ENCODE measurements at regions not wholly inside any gene's neighbourhood (a gene's known extent, or its start where the extent isn't known, plus 50 kb on each side); places are given as distances from the start of the nearest gene placed in this dataset.

DNA sequence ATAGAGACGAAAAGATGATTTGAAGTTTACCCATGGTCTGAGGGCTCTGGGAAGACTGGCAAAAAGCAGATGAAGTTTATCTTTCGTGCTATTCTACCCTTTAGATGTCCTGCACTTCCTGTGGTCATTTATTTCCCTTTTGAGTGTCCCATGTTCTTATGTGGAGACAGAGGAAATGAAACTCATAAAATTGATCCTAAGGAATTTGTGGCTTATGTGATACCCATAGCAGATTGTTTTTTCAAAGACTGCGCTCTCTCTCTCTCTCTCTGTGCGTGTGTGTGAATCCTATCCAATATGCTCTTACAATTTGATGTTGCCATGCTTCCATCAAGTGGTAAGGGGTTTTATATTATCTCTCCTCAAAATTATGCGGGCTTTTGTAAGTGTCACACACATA, 607.5 kb upstream of the DPPA4 start (continued):
- no peak for TF ChIP-seq KAT7 (CRISPR knock-in tag; IDR thresholded peaks at IDR 0.05; ENCODE audit: borderline replicate concordance)
- TF ChIP-seq, protein P1, sequence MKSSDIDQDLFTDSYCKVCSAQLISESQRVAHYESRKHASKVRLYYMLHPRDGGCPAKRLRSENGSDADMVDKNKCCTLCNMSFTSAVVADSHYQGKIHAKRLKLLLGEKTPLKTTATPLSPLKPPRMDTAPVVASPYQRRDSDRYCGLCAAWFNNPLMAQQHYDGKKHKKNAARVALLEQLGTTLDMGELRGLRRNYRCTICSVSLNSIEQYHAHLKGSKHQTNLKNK (CRISPR knock-in tag; IDR thresholded peaks at IDR 0.05) = no peak
- TF ChIP-seq, protein P2, sequence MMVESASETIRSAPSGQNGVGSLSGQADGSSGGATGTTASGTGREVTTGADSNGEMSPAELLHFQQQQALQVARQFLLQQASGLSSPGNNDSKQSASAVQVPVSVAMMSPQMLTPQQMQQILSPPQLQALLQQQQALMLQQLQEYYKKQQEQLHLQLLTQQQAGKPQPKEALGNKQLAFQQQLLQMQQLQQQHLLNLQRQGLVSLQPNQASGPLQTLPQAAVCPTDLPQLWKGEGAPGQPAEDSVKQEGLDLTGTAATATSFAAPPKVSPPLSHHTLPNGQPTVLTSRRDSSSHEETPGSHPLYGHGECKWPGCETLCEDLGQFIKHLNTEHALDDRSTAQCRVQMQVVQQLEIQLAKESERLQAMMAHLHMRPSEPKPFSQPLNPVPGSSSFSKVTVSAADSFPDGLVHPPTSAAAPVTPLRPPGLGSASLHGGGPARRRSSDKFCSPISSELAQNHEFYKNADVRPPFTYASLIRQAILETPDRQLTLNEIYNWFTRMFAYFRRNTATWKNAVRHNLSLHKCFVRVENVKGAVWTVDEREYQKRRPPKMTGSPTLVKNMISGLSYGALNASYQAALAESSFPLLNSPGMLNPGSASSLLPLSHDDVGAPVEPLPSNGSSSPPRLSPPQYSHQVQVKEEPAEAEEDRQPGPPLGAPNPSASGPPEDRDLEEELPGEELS (CRISPR knock-in tag; IDR thresholded peaks at IDR 0.05) = no peak

DNA sequence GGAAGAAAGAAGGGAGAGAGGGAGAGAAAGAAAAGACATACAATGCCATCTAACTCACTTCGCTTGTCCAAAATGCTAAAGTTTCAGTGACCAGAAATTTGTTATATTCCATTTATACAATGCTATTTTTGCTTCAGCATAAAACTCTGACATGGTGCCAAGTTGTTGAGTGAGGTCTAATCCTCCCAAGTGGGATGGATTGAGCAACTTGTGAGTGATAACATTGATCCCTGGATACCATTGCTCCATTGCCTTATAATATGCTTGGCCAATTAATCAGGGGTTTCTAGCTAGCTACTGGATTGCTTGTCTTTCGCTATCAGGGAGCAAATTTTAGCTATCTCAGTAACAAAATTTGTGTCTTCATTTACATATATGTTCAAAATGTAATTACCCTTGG, 615.6 kb upstream of the DPPA4 start:
- CTCF ChIA-PET = no interaction called here
- Mint-ChIP-seq H3K36me3 (no peaks in the 10 kb centered on the region), H3K27ac (no peak overlapping the region), H3K9me3 (0 out of 2 replicates have a peak, but pooled peaks cover 5% of the 10 kb centered on the region), H3K27me3 (ENCODE audit: low read depth) (no peaks in the 10 kb centered on the region), H3K4me1 (no peaks in the 10 kb centered on the region), H3K4me3 (no peak overlapping the region)
- no peak for DNase-seq (ENCODE audit: low spot score)
- POLR2A ChIA-PET = no interaction called here
- no peak for ATAC-seq
- TF ChIP-seq, protein P3, sequence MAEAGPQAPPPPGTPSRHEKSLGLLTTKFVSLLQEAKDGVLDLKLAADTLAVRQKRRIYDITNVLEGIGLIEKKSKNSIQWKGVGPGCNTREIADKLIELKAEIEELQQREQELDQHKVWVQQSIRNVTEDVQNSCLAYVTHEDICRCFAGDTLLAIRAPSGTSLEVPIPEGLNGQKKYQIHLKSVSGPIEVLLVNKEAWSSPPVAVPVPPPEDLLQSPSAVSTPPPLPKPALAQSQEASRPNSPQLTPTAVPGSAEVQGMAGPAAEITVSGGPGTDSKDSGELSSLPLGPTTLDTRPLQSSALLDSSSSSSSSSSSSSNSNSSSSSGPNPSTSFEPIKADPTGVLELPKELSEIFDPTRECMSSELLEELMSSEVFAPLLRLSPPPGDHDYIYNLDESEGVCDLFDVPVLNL (CRISPR knock-in tag; IDR thresholded peaks at IDR 0.05; ENCODE audit: borderline replicate concordance, low read depth) = no peak
- TF ChIP-seq PRRX2 (CRISPR knock-in tag; IDR thresholded peaks at IDR 0.05) (no peak), NR2C2 (CRISPR knock-in tag; IDR thresholded peaks at IDR 0.05) (no peak), CREM (CRISPR knock-in tag; IDR thresholded peaks at IDR 0.05) (no peak), ZNF671 (CRISPR knock-in tag; IDR thresholded peaks at IDR 0.05) (no peak), MYBL2 (CRISPR knock-in tag; IDR thresholded peaks at IDR 0.05) (no peak), NFATC4 (CRISPR knock-in tag; IDR thresholded peaks at IDR 0.05) (no peak), ESRRA (CRISPR knock-in tag; IDR thresholded peaks at IDR 0.05; ENCODE audit: borderline replicate concordance) (no peak)
- TF ChIP-seq, protein P4, sequence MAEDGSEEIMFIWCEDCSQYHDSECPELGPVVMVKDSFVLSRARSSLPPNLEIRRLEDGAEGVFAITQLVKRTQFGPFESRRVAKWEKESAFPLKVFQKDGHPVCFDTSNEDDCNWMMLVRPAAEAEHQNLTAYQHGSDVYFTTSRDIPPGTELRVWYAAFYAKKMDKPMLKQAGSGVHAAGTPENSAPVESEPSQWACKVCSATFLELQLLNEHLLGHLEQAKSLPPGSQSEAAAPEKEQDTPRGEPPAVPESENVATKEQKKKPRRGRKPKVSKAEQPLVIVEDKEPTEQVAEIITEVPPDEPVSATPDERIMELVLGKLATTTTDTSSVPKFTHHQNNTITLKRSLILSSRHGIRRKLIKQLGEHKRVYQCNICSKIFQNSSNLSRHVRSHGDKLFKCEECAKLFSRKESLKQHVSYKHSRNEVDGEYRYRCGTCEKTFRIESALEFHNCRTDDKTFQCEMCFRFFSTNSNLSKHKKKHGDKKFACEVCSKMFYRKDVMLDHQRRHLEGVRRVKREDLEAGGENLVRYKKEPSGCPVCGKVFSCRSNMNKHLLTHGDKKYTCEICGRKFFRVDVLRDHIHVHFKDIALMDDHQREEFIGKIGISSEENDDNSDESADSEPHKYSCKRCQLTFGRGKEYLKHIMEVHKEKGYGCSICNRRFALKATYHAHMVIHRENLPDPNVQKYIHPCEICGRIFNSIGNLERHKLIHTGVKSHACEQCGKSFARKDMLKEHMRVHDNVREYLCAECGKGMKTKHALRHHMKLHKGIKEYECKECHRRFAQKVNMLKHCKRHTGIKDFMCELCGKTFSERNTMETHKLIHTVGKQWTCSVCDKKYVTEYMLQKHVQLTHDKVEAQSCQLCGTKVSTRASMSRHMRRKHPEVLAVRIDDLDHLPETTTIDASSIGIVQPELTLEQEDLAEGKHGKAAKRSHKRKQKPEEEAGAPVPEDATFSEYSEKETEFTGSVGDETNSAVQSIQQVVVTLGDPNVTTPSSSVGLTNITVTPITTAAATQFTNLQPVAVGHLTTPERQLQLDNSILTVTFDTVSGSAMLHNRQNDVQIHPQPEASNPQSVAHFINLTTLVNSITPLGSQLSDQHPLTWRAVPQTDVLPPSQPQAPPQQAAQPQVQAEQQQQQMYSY (CRISPR knock-in tag; IDR thresholded peaks at IDR 0.05) = no peak

DNA sequence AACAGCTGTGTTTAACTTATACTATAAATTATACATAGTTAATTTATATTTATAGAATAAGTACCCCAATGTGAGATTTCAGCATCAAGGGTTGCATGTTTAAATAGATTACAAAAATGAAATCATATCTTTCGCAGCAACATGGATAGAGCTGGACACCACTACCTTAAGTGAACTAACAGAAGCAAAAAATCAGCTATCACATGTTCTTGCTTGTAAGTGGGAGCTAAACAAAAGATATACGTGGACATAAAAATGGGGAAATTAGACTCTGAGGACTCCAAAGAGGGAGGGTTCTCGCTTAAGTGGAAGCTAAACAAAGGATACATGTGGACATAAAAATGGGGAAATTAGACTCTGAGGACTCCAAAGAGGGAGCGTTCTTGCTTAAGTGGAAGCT, 626.5 kb upstream of the DPPA4 start:
- no peaks in the 10 kb centered on the region for H3K9me3 Mint-ChIP-seq
- CTCF ChIA-PET = no interaction called here

DNA sequence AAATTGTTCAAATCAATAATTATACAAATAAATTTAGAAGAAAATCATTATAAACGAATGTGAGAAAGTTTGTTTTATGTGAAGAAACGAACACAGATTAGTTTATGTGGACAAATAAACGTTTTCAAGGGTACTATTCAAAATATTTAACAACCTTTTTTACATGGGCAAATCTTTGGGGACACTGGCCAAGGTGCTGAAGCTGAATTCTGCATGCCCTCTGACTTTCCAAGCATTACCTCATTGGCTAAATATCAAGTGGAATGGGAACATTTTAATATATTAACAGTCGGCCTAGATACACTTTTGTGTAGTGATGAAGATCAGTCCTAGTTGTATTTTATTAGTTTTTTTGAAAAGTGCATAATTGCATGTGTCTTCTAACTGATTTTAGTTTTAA, 636.4 kb upstream of the DPPA4 start:
- TF ChIP-seq, protein P1 (CRISPR knock-in tag; IDR thresholded peaks at IDR 0.05) = no peak
- TF ChIP-seq ESRRA (CRISPR knock-in tag; IDR thresholded peaks at IDR 0.05; ENCODE audit: borderline replicate concordance) (no peak), ZBTB21 (CRISPR knock-in tag; IDR thresholded peaks at IDR 0.05; ENCODE audit: borderline replicate concordance) (no peak)
- H3K9me3 Mint-ChIP-seq = peaks cover 13% of the 10 kb centered on the region
- ATAC-seq (no peak), DNase-seq (ENCODE audit: low spot score) (no peak)
- H3K4me1 Mint-ChIP-seq = peaks cover 10% of the 10 kb centered on the region
- no peaks in the 10 kb centered on the region for H3K27me3 Mint-ChIP-seq (ENCODE audit: low read depth)
- ChIA-PET CTCF (no interaction called here), POLR2A (no interaction called here)
- no peak overlapping the region for H3K4me3 Mint-ChIP-seq
- no peak overlapping the region for H3K27ac Mint-ChIP-seq
- peaks cover 12% of the 10 kb centered on the region for H3K36me3 Mint-ChIP-seq

More for the DNA sequence above, 626.5 kb upstream of the DPPA4 start:
- no peak overlapping the region for H3K27ac Mint-ChIP-seq
- POLR2A ChIA-PET = no interaction called here
- H3K36me3 Mint-ChIP-seq = no peaks in the 10 kb centered on the region
- DNase-seq (ENCODE audit: low spot score) (no peak), ATAC-seq (no peak)
- no peak overlapping the region for H3K4me3 Mint-ChIP-seq
- H3K27me3 Mint-ChIP-seq (ENCODE audit: low read depth) = no peaks in the 10 kb centered on the region
- H3K4me1 Mint-ChIP-seq = 0 out of 2 replicates have a peak, but pooled peaks cover 3% of the 10 kb centered on the region
- TF ChIP-seq GRHL2 (CRISPR knock-in tag; IDR thresholded peaks at IDR 0.05; ENCODE audit: insufficient replicate concordance, severe bottlenecking) = no peak

Data from WTC11 (cell line).